ENCODE measurements at regions not wholly inside any gene's neighbourhood (a gene's known extent, or its start where the extent isn't known, plus 50 kb on each side); places are given as distances from the start of the nearest gene placed in this dataset.

DNA sequence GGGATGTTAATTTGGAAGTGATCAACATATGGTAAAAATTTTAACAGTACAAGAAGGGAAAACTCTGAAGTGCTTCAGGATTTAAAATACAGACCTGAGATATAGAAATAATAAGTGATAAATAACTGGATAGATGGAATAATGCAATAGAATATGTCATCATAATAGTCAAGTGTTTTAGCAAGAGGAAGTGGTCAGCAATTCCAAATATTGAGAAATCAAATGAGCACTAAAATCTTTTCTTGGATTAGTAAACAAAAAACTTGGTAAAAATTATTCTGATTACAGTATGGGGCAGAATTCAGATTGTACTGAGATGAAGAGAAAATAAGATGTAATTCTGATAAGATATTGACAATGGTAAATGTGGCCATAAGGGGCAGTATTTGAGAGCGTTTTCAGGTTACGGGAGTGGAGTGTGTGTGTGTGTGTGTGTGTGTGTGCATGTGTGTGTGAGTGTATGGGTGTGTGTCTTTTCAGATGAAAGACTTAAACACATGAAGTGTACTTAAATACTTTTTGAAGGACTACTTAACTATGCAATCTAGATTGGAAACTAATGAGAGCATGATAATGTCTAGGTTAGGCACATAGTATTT lies 217.9 kb upstream of the ITGA4 start:
- Histone ChIP-seq H3K23ac (ENCODE audit: low read depth, low read length) (no peak overlapping the region), H3K79me1 (ENCODE audit: low read depth in 1 of 2, low read length in 2 of 2) (no peaks in the 10 kb centered on the region), H3K9me1 (ENCODE audit: insufficient read depth, low read length) (no peaks in the 10 kb centered on the region), H3K36me3 (ENCODE audit: control insufficient read depth, insufficient read depth, low read length) (no peaks in the 10 kb centered on the region), H2AK5ac (ENCODE audit: low read depth, low read length) (no peak overlapping the region), H2AK9ac (replicated peaks; ENCODE audit: low read depth, low read length, poor library complexity) (no peak overlapping the region), H3K14ac (replicated peaks; ENCODE audit: low read depth, low read length) (no peak overlapping the region), H4K5ac (ENCODE audit: low read depth, low read length) (no peak overlapping the region), H3K27me3 (ENCODE audit: control insufficient read depth, insufficient read depth, low read length) (no peaks in the 10 kb centered on the region), H2BK15ac (ENCODE audit: low read depth, low read length) (no peak overlapping the region), H2BK5ac (ENCODE audit: low read depth, low read length, poor library complexity, severe bottlenecking) (no peak overlapping the region), H2AFZ (replicated peaks; ENCODE audit: low read length, poor library complexity) (no peak overlapping the region), H3K4me3 (ENCODE audit: insufficient read depth, low read depth, low read length) (no peak overlapping the region), H4K91ac (ENCODE audit: insufficient read depth, low read depth, low read length) (no peak overlapping the region), H3K4me1 (ENCODE audit: control insufficient read depth, insufficient read depth, low read length) (no peaks in the 10 kb centered on the region), H2BK120ac (ENCODE audit: low read depth, low read length) (no peak overlapping the region), H3K4me2 (ENCODE audit: low read depth, low read length) (no peak overlapping the region), H4K8ac (ENCODE audit: low read depth in 2 of 2, low read length in 2 of 2) (no peak overlapping the region), H3K9ac (ENCODE audit: low read depth, low read length) (no peak overlapping the region), H3K9me3 (ENCODE audit: control insufficient read depth, insufficient read depth, low read length) (no peaks in the 10 kb centered on the region), H3K56ac (ENCODE audit: extremely low read depth, insufficient read depth, low read length) (no peak overlapping the region), H3K18ac (ENCODE audit: low read depth, low read length) (no peak overlapping the region), H3K27ac (ENCODE audit: insufficient read depth, low read length) (no peak overlapping the region), H4K20me1 (ENCODE audit: insufficient read depth, low read length) (no peaks in the 10 kb centered on the region), H3K4ac (ENCODE audit: low read depth, low read length) (no peak overlapping the region), H2BK20ac (ENCODE audit: low read depth, low read length) (no peak overlapping the region)
- CTCF ChIA-PET, result no interaction called here
- no CpG with 5 or more reads among the region's 2 CpGs for WGBS, 2 experiments (ENCODE audit: extremely low coverage in 2 of 2, insufficient read length in 1 of 2)
- BruUV-seq (replicated peaks), result no TSS peak
- dilution Hi-C loops (cut with HindIII; ENCODE audit: low sequenced_read_pairs, unreplicated experiment) (no loop called here), intact Hi-C loops (cut with micrococcal nuclease) (no loop called here), in situ Hi-C loops (cut with MboI; ENCODE audit: low sequenced_read_pairs) (no loop called here)
- POLR2A ChIA-PET (ENCODE audit: unreplicated experiment), result no interaction called here
- TF ChIP-seq, protein P1, sequence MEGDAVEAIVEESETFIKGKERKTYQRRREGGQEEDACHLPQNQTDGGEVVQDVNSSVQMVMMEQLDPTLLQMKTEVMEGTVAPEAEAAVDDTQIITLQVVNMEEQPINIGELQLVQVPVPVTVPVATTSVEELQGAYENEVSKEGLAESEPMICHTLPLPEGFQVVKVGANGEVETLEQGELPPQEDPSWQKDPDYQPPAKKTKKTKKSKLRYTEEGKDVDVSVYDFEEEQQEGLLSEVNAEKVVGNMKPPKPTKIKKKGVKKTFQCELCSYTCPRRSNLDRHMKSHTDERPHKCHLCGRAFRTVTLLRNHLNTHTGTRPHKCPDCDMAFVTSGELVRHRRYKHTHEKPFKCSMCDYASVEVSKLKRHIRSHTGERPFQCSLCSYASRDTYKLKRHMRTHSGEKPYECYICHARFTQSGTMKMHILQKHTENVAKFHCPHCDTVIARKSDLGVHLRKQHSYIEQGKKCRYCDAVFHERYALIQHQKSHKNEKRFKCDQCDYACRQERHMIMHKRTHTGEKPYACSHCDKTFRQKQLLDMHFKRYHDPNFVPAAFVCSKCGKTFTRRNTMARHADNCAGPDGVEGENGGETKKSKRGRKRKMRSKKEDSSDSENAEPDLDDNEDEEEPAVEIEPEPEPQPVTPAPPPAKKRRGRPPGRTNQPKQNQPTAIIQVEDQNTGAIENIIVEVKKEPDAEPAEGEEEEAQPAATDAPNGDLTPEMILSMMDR (conservative IDR thresholded peaks at IDR 0.05; ENCODE audit: low read depth, low read length), result 0 out of 2 replicates have a peak, but pooled peaks have one; percentile 10
- no peak for TF ChIP-seq BHLHE40 (IDR thresholded peaks at IDR 0.05; ENCODE audit: low read depth, low read length)
- no peak for DNase-seq
- ATAC-seq (ENCODE audit: low read depth), result no peak
